ENCODE measurements at regions not wholly inside any gene's neighbourhood (a gene's known extent, or its start where the extent isn't known, plus 50 kb on each side); places are given as distances from the start of the nearest gene placed in this dataset.

GRCh38 chr21:16740511-16740910 is 772.3 kb upstream of the CXADR start:
- no peak for TF ChIP-seq CTCF (conservative IDR thresholded peaks at IDR 0.05; ENCODE audit: low read depth, low read length)
- no peak for TF ChIP-seq EZH2 (IDR thresholded peaks at IDR 0.05; ENCODE audit: borderline replicate concordance, low read depth, low read length, poor library complexity, severe bottlenecking)

Measured in A673 (cell line).